A673 (cell line): ENCODE measurements at regions not wholly inside any gene's neighbourhood (a gene's known extent, or its start where the extent isn't known, plus 50 kb on each side); places are given as distances from the start of the nearest gene placed in this dataset.

Experiments used
- EZH2 ChIP-seq: fragments of 200-600 bp; sonication (generic); IDR thresholded peaks from 2 replicates; pipeline ENCODE4 v1.6.1; 2017; ENCODE audit warnings: borderline replicate concordance, low read depth, mild to moderate bottlenecking, mixed read lengths, antibody characterized with exemption, low read length; ENCODE audit not compliant: poor library complexity, severe bottlenecking
- TF ChIP-seq, protein P1 (sequence below): fragments of 300-800, 200-600 bp; sonication (generic); conservative IDR thresholded peaks from 2 replicates; pipeline ENCODE4 v1.5.1; 2017; ENCODE audit warnings: low read depth, mild to moderate bottlenecking, antibody characterized with exemption, low read length, moderate library complexity, mixed read lengths

DNA sequence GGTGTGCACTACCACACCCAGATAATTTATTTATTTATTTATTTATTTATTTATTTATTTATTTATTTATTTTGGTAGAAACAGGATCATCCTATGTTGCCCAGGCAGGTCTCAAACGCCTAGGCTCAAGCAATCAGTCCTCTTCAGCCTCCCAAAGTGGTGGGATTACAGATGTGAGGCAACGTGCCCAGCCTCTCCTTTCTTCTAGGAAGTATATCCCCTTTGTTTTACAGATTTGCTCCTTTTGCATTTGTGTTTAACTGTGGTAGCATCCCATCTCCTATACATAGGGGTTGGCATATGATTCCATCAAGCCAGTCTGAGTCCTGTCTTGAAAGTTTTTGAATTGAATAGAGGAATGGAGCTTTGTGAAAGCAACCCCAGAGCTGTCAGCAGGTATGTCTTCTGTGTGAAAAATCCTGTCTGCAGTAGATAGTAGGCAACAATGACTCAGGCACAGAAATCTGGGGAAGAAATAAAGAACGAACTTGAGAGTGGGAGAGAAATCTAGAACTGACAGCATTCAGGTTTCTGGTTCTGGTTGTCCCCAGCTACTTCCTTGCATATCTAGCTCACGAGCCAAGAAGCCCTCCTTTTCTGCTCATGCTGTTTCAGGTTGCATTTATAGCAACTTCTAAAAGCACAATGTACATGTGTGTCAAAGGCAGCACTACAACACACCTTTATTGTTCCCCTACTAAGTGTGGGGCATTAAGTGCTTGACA, 113.7 kb upstream of the LSM6 start:
- TF ChIP-seq, protein P1, sequence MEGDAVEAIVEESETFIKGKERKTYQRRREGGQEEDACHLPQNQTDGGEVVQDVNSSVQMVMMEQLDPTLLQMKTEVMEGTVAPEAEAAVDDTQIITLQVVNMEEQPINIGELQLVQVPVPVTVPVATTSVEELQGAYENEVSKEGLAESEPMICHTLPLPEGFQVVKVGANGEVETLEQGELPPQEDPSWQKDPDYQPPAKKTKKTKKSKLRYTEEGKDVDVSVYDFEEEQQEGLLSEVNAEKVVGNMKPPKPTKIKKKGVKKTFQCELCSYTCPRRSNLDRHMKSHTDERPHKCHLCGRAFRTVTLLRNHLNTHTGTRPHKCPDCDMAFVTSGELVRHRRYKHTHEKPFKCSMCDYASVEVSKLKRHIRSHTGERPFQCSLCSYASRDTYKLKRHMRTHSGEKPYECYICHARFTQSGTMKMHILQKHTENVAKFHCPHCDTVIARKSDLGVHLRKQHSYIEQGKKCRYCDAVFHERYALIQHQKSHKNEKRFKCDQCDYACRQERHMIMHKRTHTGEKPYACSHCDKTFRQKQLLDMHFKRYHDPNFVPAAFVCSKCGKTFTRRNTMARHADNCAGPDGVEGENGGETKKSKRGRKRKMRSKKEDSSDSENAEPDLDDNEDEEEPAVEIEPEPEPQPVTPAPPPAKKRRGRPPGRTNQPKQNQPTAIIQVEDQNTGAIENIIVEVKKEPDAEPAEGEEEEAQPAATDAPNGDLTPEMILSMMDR, result no peak
- TF ChIP-seq EZH2, result no peak
